ENCODE measurements at regions not wholly inside any gene's neighbourhood (a gene's known extent, or its start where the extent isn't known, plus 50 kb on each side); places are given as distances from the start of the nearest gene placed in this dataset.

GRCh38 chr7:110017405-110017804, 1073.5 kb upstream of the LRRN3 start:
- 22 to 29% methylated on average over 1 of the region's 1 CpG for WGBS, 2 donors
- intact Hi-C loops (cut with DNase I; ENCODE audit: low total_unique reads), result no loop called here
- DNase-seq (ENCODE audit: low spot score in 2 of 2), result no peak
- H3K4me3 ChIP-seq (ENCODE audit: low read depth, poor library complexity, severe bottlenecking), result no peak overlapping the region
- TF ChIP-seq CTCF (IDR thresholded peaks at IDR 0.05) (no peak), POLR2A (IDR thresholded peaks at IDR 0.05) (no peak)

- DNase-seq (ENCODE audit: low spot score in 2 of 2), result no peak
- H3K4me3 ChIP-seq (ENCODE audit: low read depth, poor library complexity, severe bottlenecking), result no peak overlapping the region
- WGBS, 2 donors, result 24 to 56% methylated on average over 3 of the region's 3 CpGs
- TF ChIP-seq CTCF (IDR thresholded peaks at IDR 0.05) (no peak), POLR2A (IDR thresholded peaks at IDR 0.05) (no peak)
- intact Hi-C loops (cut with DNase I; ENCODE audit: low total_unique reads), result no loop called here
These were observed 1063.5 kb upstream of the LRRN3 start for GRCh38 chr7:110027385-110027784.

- H3K4me3 ChIP-seq (ENCODE audit: low read depth, poor library complexity, severe bottlenecking), result no peak overlapping the region
- intact Hi-C loops (cut with DNase I; ENCODE audit: low total_unique reads), result no loop called here
- DNase-seq (ENCODE audit: low spot score in 2 of 2), result no peak
- 92 to 100% methylated on average over 1 of the region's 1 CpG for WGBS, 2 donors
- no peak for TF ChIP-seq POLR2A (IDR thresholded peaks at IDR 0.05)
- TF ChIP-seq CTCF (IDR thresholded peaks at IDR 0.05), result no peak
These were observed 1047.4 kb upstream of the LRRN3 start for GRCh38 chr7:110043519-110043918.

- no peak overlapping the region for H3K4me3 ChIP-seq (ENCODE audit: low read depth, poor library complexity, severe bottlenecking)
- WGBS, 2 donors, result 19 to 32% methylated on average over 2 of the region's 2 CpGs
- no peak for DNase-seq (ENCODE audit: low spot score in 2 of 2)
- intact Hi-C loops (cut with DNase I; ENCODE audit: low total_unique reads), result no loop called here
- TF ChIP-seq CTCF (IDR thresholded peaks at IDR 0.05) (no peak), POLR2A (IDR thresholded peaks at IDR 0.05) (no peak)
These were observed 1040.1 kb upstream of the LRRN3 start for GRCh38 chr7:110050785-110051184.

- no peak overlapping the region for H3K4me3 ChIP-seq (ENCODE audit: low read depth, poor library complexity, severe bottlenecking)
- no peak for TF ChIP-seq POLR2A (IDR thresholded peaks at IDR 0.05)
- TF ChIP-seq CTCF (IDR thresholded peaks at IDR 0.05), result no peak
- 31 to 43% methylated on average over 2 of the region's 2 CpGs for WGBS, 2 donors
- DNase-seq (ENCODE audit: low spot score in 2 of 2), result no peak
- intact Hi-C loops (cut with DNase I; ENCODE audit: low total_unique reads), result no loop called here
These were observed 1039.6 kb upstream of the LRRN3 start for GRCh38 chr7:110051372-110051771.

- 73 to 80% methylated on average over 3 of the region's 3 CpGs for WGBS, 2 donors
- DNase-seq (ENCODE audit: low spot score in 2 of 2), result no peak
- H3K4me3 ChIP-seq (ENCODE audit: low read depth, poor library complexity, severe bottlenecking), result no peak overlapping the region
- TF ChIP-seq CTCF (IDR thresholded peaks at IDR 0.05) (no peak), POLR2A (IDR thresholded peaks at IDR 0.05) (no peak)
- intact Hi-C loops (cut with DNase I; ENCODE audit: low total_unique reads), result no loop called here
These were observed 1034.6 kb upstream of the LRRN3 start for GRCh38 chr7:110056331-110056730.

Measured in lower leg skin (tissue), 4 donors.